GM21515 (cell line): ENCODE measurements at regions not wholly inside any gene's neighbourhood (a gene's known extent, or its start where the extent isn't known, plus 50 kb on each side); places are given as distances from the start of the nearest gene placed in this dataset.
"Not testable (repeated sequence)": the region's sequence is repeated elsewhere in the genome, so short reads cannot be mapped to it uniquely, and the experiment has no call there.

Source experiments
- ATAC-seq: cut with Tn5 transposase; IDR thresholded peaks from one replicate; pipeline ENCODE4 v1.9.1; 2021; ENCODE audit not compliant: unreplicated experiment

DNA sequence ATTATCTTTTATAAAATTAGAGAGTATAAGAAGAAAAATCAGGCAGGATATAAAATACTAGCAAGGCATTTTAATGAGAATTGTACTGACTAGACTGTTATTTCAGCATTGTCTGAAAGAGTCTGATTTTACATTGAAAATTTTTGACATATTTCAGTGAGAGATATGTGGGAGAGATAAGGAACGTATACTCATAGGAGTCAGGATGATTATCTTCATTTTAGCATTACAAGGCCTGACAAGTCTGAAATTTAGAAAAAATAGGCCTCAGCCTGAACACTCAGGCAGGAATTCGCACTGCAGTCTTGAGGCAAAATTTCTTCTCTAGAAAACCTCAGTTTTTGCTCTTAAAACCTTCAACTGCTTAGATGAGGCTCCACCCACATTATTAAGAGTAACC lies 386.0 kb downstream of the HGF start:
- ATAC-seq: no peak

DNA sequence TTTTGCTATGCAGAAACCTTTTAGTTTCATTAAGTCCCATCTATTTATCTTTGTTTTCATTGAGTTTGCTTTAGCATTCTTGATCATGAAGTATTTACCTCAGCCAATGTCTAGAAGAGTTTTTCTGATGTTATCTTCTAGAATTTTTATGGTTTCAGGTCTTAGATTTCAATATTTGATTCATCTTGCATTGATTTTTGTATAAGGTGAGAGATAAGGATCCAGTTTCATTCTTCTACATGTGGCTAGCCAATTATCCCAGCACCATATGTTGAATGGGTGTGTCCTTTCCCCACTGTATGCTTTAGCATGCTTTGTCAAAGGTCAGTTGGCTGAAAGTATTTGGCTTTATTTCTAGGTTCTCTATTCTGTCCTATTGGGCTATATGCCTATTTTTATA lies 395.2 kb downstream of the HGF start:
- not testable (repeated sequence) for ATAC-seq

DNA sequence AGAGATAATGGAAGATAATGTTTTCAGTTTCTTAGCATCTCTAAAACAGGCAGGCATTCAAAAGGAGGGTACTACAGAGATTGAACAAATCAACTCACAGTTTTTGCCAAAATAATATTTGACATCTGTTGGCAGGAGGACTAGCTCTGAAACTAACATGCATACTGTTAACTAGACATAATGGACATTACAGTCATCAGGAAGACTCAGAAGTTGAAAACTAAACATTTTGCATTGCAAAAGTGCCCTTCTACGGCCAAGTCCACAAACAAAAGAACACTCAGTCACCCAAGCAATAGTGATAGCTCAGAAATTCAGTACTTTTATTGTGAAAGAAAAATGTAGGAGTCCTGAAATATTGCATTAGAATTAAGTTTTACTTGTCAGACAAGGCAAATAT lies 399.0 kb downstream of the HGF start:
- no peak for ATAC-seq

DNA sequence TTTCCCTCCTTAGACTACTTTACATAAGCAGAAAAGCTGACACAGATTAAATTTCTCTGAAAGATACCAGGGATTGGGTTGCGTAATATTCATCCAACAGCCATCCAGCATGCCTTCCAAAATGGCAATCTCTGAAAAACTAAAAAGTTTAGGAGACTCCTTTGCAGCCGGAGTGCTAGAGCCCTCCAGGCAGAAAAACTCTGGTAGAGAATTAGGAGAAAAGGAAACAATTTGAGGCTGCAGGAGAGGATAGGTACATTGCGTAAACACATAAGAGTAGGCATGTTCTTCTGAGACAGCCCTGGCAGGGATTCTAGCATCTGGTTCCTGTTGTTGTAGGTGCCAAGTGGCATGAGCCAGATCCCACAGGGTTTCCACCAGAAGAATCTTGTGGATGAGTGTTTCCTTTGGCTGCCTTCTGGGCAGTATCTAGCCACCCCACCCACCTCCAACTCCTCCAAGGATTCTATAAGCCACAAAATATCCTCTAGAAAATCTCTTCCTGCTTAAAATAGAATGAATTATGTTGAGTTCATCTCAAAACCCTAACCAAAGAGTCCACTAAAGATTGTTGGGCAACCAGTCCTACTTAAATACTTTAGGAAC lies 402.4 kb downstream of the HGF start:
- no peak for ATAC-seq

DNA sequence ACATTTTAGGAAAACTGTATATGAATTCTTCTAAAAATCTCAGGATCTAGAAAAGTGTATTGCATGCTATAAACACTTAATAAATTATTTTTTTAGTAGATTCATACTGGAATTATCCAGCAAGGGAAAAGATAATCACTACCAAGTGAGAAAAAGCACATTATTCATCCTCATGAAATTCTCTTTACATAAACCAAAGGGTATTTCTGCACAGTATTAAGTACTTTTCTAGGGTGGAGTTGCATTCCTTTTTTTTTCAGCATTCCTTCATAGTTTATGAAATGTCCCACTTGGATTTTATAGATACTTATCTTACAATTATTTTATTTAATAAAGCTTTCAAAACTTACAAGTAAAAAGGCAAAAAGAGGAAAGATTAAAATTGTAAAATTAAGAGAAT lies 403.3 kb downstream of the HGF start:
- ATAC-seq: no peak

DNA sequence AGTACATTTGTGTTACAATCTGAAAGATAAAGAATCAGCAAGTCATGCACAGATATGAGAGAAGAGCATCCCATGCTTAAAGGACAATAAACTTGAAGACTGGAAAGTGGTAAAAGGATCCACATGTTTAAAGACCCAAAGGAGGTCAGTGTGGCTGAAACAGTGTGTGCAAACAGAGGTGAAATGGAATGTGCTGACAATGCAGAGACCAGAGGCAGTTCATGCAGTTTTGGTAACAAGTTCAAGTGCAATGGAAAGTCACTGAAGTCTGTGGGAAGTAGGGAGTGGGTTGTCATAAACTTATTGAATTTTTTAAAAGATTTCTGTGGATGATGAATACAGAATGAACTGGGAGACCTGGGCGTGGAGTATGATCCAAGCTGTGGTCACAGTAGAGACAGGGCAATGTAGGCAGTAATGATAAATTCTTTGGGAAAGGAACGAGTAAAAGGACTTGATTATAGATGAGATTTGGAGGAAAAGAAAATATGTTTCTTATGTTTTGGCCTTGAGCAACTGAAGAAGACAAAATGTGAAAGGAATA lies 408.0 kb downstream of the HGF start:
- ATAC-seq: no peak

DNA sequence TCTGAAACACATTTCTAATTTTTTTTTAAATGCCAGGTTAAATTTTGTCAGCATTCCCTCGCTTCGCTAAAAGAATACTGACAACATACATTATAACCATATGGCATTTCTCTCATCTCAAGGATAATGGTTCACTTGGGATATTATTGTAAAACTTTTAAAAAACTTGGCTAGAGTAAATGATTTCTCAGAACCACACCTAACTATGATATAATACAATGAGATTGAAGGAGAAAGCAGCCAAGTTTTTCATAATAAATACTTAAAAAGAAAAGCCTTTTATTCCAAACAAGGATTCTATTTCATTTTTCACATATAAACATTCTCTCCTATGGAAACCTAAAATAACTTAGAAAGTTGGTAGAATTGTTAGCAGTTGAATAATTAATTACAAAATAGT lies 413.9 kb downstream of the HGF start:
- ATAC-seq: no peak

DNA sequence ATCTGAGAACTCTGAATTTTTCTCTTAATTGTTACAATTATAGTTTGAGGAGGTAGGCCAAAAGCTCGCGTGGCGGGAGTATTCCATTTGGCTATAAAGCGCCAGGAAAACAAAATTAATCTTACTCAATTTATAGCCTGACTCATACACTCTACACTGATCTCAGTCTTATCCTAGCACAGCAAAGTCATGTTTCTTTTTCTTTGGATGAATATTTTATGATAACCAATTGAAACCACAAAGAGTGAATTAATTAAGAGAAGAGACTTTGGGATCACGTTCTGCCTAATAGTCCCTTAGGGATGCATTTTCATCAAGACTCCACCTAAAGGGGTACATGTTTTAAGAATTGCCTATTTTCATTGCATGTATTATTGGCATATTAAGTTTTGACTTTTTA lies 420.8 kb downstream of the HGF start:
- no peak for ATAC-seq

DNA sequence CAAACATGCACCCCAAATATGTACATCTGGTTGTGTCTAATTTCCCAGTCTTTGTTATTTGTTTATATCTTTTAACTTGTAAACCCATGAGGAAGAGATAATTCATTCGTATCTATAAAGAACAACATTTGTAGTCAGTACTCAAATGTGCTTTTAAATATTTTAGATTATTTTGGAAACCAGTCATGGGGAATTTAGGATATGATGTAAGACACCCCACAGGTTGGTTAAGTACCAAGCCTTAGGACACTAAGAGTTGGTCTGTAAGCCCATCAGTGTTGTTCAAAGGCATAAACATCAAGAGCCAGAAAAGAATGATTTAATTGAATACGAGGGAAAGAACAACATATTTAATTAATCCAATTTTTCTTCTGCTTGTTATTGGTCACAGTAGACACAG lies 421.1 kb upstream of the SEMA3C start:
- ATAC-seq: no peak

DNA sequence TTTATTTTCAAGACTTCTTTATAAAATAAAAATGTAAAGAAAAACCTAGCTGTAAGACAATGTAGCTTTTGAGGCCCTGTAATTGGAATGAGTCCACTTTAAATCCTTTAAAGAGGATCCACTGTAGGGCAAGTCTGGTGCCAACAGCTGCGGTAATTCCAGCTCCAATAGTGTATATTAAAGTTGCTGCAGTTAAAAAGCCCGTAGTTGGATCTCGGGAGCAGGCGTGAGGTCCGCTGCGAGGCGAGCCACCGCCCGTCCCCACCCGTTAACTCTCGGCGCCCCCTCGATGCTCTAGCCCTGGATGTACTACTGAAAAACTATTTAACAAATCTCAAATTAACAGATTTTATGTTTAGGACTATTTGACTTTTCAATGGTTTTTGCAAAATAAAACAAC lies 414.7 kb upstream of the SEMA3C start:
- no peak for ATAC-seq

DNA sequence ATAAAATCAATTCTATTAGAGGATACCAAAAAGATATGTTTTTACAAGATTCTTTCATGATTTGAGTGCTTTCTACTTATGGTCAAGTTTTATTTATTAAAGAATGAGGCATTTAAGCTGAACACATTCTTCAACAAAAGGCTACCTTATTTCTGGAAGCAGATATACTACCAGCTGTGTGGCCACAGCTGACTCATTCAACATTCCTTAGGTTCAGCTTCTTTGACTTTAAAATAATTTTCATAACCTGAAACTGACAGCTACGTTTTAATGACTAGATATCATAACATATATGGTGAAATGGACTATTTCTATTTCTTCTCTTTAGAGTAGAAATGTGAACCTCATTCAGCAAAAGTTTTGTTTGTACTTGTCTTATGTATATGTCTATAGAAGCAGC lies 414.2 kb upstream of the SEMA3C start:
- no peak for ATAC-seq

DNA sequence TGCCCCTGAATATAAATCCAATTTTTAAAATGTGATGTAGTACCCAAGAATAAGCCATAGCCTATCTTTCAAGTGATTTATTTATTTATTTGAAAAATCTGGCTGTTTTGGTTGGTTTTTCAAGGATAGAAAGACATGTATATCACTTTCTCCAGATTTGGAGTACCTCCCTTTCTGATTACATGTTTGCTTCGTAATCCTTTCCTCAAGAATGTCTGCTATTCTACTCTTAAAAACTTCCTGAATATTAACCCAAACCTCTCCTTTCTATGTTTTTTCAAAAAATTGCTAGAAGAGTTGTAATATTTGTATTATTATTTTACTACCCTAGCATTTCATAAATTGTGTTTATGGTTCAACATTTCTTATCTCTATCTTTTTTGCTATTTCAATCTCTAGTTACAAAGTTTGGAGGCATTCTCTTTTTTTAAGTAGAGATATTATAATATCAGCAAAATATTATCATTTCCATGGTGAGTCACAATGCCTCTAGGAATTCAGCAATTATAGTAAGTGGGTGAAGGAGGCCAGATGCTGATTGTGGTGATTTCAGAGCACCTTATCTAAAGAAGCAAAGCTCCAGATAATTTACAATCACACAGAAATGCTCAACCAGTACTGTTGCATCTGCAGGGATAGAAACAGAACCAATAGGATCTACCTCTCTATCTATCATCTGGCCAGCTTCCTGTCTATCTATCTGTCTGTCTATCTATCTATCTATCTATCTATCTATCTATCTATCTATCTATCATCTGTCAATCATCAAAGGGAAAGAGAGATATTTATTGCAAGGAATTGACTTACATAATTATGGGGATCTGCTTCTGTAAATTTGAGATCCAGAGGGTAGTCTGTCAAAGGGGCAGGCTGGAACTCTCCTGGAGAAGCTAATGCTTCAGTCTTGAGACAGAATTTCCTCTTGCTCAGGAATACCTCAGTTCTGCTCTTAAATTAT lies 412.5 kb upstream of the SEMA3C start:
- no peak for ATAC-seq

DNA sequence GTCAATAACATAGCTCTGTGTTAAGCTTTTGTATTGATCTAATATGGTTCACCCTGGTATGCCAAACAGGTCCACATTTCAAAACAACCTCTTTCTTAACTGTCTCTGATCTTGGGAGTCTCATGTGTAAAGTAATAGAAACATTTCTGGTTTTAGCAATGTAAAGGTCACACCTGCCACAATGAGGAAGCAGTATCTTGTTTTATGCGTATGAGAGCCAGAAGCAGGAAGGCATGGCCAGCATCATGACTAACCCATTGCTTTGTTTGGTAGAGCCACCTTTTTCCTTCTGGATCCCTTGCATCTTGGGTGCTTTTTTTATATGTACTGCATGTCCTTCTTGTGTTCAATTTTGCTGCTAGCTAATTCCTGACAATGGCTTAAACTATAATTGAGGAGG lies 411.3 kb upstream of the SEMA3C start:
- ATAC-seq: no peak

DNA sequence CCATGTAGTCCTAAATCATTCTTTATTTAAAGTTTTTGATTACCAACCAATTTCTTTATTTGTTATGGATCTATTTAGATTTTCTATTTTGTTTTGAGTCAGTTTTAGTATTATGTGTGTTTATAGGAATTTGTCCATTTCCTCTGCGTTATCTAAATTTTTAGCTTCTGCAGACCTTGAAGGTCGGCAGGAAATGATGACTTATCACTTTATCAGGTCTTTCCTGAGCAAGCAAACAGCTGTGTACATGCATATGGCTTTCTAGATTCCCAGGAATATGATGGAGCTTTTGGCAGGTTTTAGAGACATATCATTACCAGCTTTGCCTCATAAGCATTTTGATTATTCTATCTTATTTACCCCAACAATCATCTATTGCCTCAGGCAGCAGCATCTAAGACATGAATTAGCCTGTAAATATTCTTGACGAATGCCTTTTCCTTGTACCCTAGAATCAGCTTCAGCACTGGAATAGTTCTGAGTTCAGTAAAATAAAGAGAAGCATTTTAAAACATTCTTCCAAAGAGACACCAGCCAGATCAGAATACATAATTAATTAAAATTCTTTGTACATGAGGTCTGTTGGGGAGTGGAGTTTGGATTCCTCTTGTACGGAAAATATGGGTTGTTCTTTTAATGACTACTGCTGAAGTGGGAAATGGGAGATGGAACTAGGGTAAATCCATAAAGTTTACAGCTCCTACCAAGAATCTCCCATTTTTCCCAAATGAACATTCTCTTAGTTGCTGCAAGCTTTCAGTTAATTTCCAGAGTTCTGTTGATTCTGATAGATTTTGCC lies 408.8 kb upstream of the SEMA3C start:
- no peak for ATAC-seq

DNA sequence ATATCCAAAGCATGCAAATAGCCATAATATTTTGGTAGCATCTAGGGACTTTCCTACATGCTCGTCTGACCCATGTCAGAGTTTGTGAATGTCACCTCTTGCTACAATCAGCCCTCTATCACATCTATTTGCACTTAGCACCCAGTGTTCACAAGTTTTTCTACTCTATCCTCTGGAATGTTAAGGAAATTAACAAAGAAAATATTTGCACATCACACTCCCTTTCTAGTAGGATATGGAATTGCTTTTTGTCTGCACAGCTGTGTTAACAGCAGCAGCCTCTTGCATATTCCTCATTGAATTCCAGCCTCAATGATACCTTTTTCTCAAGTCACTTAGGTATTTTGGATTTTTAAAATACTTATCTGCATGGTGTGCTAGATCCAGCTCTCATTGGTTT lies 403.1 kb upstream of the SEMA3C start:
- no peak for ATAC-seq

DNA sequence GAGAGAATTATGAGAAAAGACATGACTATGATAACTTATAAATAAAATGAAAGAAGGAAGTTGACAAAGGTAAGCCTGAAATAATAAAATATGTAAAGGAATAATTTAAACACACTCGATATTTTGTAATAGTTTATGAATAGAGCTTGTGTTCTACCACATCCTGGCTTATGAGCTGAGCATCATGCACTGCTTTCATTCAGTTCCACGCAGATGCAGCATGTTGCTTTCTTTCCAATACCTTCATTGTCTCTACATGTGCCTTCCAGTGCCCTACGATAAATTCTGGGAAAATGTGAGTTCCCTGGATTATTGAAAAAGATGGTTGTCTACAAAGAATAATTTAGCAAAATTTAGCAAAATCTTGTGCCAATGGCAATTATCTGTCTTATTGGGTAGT lies 398.9 kb upstream of the SEMA3C start:
- no peak for ATAC-seq

DNA sequence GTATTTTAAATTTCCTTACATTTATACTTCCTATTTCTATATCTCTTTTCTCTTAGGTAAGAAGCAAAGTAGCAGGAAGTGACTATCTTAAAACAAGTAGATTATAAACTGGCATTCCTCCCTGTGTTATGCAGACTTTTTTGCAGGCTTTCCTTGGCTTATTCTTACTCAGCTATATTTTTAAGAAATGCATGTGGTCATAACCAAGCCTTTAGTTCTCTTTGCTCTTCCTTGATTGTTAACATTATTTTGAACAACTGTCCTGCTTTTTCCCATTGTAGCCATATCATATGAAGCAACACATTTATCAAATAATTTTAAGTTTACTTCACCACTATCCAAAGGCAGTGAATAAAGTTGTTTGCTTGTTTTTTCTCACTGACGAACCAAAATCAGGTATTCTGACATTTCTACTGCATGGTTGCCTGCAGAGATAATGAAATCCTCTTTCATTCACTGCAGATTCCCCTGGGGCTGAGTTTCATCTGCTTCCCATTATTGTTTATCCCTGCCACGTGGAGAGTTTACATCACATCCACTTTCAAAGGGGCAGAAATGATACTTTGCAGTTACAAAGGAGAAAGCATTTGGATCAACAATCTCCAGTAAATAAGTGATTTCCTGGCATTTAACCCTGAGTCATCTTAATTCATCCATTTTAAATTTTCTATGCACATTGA lies 389.9 kb upstream of the SEMA3C start:
- no peak for ATAC-seq

DNA sequence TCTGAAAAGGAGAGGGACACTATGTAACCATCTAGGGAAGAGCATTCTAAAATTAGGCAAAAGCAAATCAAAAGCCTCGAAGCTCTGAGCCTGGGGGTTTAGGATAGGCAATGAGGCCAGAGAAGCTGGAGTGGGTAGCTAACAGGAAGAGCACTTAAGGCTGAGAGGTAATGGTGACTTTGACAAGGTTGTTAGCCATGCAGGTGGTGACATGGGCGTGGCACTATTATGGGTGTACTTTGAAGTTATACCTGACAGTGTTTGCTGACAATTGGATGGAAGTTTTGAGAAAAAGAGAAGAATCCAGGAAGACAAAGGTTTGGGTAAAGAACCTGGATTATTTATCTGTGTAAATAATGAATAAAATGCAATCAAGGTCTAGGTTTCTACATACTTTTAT lies 383.0 kb upstream of the SEMA3C start:
- no peak for ATAC-seq

DNA sequence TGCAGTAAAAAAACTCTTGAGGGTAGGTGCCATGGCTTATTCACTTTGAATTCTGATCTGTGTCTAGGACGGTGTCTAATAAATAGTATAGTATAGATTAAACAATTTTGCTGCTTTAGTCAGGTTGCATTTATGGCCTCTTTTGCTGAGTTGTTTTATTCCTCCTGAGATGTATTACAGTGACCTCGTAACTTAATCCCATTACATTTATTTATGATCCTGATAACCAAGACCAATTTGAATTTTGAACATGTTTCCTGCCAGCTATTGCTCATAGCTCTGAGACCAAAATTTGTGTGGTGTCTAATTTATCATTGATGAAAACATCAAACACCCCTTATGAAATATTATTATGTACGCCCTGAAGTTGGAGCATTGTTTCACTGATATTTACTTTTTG lies 381.9 kb upstream of the SEMA3C start:
- no peak for ATAC-seq

DNA sequence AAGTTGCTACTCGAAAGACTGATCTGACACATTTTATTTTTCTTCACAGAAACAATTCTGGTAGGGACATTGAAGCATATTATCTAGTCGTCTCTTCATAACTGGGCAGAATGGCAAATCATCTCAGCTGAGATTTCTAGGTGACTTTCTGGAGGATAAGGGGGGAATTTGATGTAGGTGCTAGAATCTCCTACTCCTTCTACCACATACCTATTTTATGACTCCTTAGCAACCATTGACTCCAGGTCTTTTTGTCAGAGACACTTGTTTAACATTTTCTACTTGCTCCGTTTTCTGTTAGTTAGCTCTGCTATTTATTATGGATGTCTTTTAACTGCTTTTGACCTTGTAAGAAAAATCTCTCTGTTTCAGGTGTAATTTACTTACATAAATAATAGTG lies 380.9 kb upstream of the SEMA3C start:
- no peak for ATAC-seq
